HG03066 (cell line): ENCODE measurements at regions not wholly inside any gene's neighbourhood (a gene's known extent, or its start where the extent isn't known, plus 50 kb on each side); places are given as distances from the start of the nearest gene placed in this dataset.

Source experiments
- ATAC-seq: cut with Tn5 transposase; IDR thresholded peaks from one replicate; pipeline ENCODE4 v1.9.1; 2021; ENCODE audit warnings: low read depth; ENCODE audit not compliant: unreplicated experiment

GRCh38 chr13:33611121-33611805, 206.7 kb upstream of the RFC3 start:
- ATAC-seq: no peak

- ATAC-seq: no peak
Measured at GRCh38 chr13:33612641-33613638, 205.0 kb upstream of the RFC3 start.

GRCh38 chr13:33615436-33615835, 202.5 kb upstream of the RFC3 start:
- ATAC-seq: no peak

- ATAC-seq: no peak
Measured at GRCh38 chr13:33616130-33616529, 201.8 kb upstream of the RFC3 start.

- no peak for ATAC-seq
Measured at GRCh38 chr13:33617055-33617454, 200.9 kb upstream of the RFC3 start.

GRCh38 chr13:33624253-33624652, 193.7 kb upstream of the RFC3 start:
- ATAC-seq: no peak

GRCh38 chr13:33624740-33625139, 193.2 kb upstream of the RFC3 start:
- ATAC-seq: no peak

GRCh38 chr13:33626407-33626806, 191.5 kb upstream of the RFC3 start:
- ATAC-seq: no peak

- no peak for ATAC-seq
Measured at GRCh38 chr13:33628662-33629061, 189.3 kb upstream of the RFC3 start.

GRCh38 chr13:33629605-33630360, 188.2 kb upstream of the RFC3 start:
- ATAC-seq: no peak

GRCh38 chr13:33633701-33634545, 184.0 kb upstream of the RFC3 start:
- ATAC-seq: no peak

GRCh38 chr13:33634546-33634982, 183.4 kb upstream of the RFC3 start:
- ATAC-seq: no peak

GRCh38 chr13:33636243-33636642, 181.7 kb upstream of the RFC3 start:
- no peak for ATAC-seq

GRCh38 chr13:33636955-33637670, 180.8 kb upstream of the RFC3 start:
- no peak for ATAC-seq

GRCh38 chr13:33637978-33638743, 179.8 kb upstream of the RFC3 start:
- ATAC-seq: no peak

GRCh38 chr13:33639158-33639557, 178.8 kb upstream of the RFC3 start:
- no peak for ATAC-seq

GRCh38 chr13:33639626-33640080, 178.3 kb upstream of the RFC3 start:
- ATAC-seq: no peak

GRCh38 chr13:33640832-33641231, 177.1 kb upstream of the RFC3 start:
- ATAC-seq: no peak
